ENCODE measurements at regions not wholly inside any gene's neighbourhood (a gene's known extent, or its start where the extent isn't known, plus 50 kb on each side); places are given as distances from the start of the nearest gene placed in this dataset.
A peak's percentile ranks its signal among the peaks of the same experiment; 100 is the strongest.

DNA sequence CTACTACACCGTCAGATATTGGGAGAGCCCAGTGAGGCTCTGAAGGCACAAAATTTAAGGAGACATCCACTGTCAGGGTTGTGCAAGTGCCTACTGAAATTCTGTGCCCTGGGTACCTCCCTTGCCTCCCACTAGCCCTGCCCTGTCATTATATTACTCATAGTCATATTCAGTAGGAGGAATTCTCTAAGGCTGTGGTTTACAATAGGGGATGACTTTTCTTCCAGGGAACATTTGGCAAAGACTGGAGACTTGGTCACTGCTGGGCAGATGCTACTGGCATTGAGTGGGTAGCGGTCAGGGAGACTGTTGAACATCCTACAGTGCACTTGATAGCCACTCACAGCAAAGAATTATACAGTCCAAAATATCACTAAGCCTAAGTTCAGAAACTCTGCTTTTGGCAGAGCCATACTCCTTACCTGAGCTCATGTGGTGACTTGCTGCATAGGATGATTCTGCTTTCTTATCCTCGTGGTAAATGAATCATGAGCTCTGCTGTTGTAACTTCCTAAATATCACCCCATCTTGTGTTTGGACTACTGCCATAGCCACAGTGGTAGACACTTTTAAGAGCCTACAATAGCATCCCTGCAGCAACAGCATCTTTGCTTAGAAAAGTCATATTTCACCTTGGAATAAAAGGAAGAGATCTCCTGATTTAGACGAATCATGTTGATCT, 563.4 kb upstream of the PLXNA2 start:
- DNase-seq (ENCODE audit: insufficient read length, low spot score) (no peak), FAIRE-seq (no peak)
- TF ChIP-seq, protein P1, sequence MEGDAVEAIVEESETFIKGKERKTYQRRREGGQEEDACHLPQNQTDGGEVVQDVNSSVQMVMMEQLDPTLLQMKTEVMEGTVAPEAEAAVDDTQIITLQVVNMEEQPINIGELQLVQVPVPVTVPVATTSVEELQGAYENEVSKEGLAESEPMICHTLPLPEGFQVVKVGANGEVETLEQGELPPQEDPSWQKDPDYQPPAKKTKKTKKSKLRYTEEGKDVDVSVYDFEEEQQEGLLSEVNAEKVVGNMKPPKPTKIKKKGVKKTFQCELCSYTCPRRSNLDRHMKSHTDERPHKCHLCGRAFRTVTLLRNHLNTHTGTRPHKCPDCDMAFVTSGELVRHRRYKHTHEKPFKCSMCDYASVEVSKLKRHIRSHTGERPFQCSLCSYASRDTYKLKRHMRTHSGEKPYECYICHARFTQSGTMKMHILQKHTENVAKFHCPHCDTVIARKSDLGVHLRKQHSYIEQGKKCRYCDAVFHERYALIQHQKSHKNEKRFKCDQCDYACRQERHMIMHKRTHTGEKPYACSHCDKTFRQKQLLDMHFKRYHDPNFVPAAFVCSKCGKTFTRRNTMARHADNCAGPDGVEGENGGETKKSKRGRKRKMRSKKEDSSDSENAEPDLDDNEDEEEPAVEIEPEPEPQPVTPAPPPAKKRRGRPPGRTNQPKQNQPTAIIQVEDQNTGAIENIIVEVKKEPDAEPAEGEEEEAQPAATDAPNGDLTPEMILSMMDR (IDR thresholded peaks at IDR 0.05; ENCODE audit: insufficient read depth, missing control alignments) = no peak

GRCh38 chr1:208808301-208808700, 564.1 kb upstream of the PLXNA2 start:
- DNase-seq (ENCODE audit: insufficient read length, low spot score) (no peak), FAIRE-seq (no peak)
- TF ChIP-seq, protein P1 (IDR thresholded peaks at IDR 0.05; ENCODE audit: insufficient read depth, missing control alignments) = no peak

GRCh38 chr1:208809876-208810275, 565.7 kb upstream of the PLXNA2 start:
- TF ChIP-seq, protein P1 (IDR thresholded peaks at IDR 0.05; ENCODE audit: insufficient read depth, missing control alignments) = no peak
- no peak for DNase-seq (ENCODE audit: insufficient read length, low spot score)
- FAIRE-seq = no peak

DNA sequence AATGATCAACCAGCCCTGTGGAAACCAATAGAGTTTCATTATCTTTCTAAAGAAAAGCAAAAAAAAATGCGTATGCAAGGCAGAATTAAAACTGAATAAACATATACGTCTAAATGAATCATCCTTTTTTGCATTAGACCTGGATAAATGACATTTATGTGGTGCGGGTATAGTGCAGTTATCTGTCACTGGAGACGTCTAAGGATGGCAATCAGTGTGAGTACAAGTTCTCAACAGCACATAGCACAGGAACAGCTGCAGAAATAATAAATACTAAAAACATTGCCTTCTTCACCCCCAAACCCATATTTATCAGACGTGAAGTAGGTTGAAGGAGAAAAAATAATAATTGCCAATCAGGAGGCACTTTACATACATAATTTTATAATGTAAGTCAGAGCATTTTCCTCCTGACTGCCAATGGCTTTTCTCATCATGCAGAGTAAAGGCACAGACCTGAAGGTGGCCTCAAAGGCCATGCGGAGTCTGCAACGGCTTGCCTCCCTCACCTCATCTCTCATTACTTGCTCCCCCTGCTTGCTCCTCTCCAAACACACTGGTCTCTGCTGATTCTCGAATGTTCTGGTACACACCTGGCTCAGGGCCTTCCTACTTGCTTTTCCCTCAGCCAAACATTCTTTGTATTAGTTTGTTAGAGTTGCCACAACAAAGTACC, 574.7 kb upstream of the PLXNA2 start:
- TF ChIP-seq, protein P1 (IDR thresholded peaks at IDR 0.05; ENCODE audit: insufficient read depth, missing control alignments) = no peak
- DNase-seq (ENCODE audit: insufficient read length, low spot score) (no peak), FAIRE-seq (no peak)

DNA sequence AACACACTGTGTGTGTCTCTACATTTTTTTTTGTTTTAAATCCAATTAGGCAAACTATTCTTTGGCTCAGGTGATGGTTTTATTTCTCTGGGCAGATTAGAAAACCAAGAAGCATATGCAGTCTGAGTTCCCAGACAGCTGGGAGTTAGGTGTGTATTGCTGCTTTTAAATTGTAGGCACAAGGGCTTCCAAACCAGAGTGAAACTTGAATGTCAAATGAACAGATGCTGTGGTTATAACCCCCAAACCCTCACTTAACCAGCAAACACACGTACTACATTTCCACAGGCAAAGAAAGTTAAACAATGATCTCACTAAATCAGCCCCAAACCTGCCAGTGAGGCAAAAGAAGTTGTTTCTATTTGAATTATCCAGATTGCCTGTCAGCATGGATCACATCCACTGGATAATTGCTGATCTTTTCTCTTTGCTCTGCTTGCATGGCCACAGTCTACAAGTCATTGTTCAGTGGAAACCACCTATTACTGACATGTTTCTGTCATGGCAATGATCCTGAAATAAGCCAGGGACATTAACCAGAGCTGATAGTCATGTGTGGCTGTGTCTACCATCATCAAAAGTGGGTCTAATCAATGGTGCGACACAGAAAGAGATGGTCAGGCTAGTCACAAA, 576.5 kb upstream of the PLXNA2 start:
- FAIRE-seq (peak; percentile 35), DNase-seq (ENCODE audit: insufficient read length, low spot score) (no peak)

DNA sequence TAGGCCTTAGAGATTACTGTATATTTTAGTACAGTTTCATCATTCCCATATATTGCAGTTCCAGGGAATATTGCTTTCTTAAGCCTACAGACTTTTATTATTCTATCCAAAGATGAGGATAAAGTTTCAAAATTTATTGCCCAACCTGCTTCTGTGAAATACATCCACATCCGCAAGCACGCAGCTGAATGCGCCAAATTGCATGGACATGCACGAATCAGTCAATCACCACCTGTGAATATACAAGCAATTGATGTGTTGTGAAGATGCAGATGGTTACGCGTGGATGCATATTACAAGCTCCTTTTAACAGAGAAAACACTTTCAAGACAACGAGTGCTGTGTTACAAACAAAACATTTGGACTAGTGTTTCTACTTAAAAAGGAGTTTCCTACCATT, 577.8 kb upstream of the PLXNA2 start:
- DNase-seq (ENCODE audit: insufficient read length, low spot score) (no peak), FAIRE-seq (no peak)
- TF ChIP-seq, protein P1 (IDR thresholded peaks at IDR 0.05; ENCODE audit: insufficient read depth, missing control alignments) = no peak

More for the DNA sequence above, 576.5 kb upstream of the PLXNA2 start:
- TF ChIP-seq, protein P1 (IDR thresholded peaks at IDR 0.05; ENCODE audit: insufficient read depth, missing control alignments) = no peak

DNA sequence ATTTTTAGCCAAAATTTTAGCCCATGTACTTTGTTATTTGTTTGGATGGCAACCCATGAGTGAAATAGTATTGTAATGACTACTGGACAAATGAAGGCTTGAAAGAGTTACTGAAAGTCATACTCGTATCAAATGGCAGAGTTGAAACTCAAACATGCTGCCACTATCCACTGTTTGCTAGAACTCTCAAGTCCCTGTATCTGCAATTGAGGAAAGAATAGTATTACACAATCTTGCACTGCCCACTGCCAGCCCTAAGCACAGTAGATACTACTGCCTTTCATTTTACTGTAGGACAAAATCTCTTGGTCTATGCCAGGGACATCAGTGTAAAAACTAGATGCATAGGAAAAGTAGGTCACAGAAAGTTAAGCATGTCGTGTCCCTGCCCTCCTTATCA, 581.1 kb upstream of the PLXNA2 start:
- DNase-seq (ENCODE audit: insufficient read length, low spot score) (no peak), FAIRE-seq (no peak)
- TF ChIP-seq, protein P1 (IDR thresholded peaks at IDR 0.05; ENCODE audit: insufficient read depth, missing control alignments) = no peak
